ENCODE measurements at regions not wholly inside any gene's neighbourhood (a gene's known extent, or its start where the extent isn't known, plus 50 kb on each side); places are given as distances from the start of the nearest gene placed in this dataset.

GRCh38 chr5:27313549-27313948, 275.2 kb upstream of the CDH9 start:
- TF ChIP-seq CTCF (conservative IDR thresholded peaks at IDR 0.05; ENCODE audit: low read depth in 2 of 2) (no peak), EZH2phosphoT487 (IDR thresholded peaks at IDR 0.05; ENCODE audit: unreplicated experiment) (no peak), EZH2 (IDR thresholded peaks at IDR 0.05; ENCODE audit: low read depth, unreplicated experiment) (no peak), POLR2AphosphoS5 (IDR thresholded peaks at IDR 0.05; ENCODE audit: low read depth) (no peak), ZNF114 (CRISPR knock-in tag; IDR thresholded peaks at IDR 0.05) (no peak)
- TF ChIP-seq, protein P1, sequence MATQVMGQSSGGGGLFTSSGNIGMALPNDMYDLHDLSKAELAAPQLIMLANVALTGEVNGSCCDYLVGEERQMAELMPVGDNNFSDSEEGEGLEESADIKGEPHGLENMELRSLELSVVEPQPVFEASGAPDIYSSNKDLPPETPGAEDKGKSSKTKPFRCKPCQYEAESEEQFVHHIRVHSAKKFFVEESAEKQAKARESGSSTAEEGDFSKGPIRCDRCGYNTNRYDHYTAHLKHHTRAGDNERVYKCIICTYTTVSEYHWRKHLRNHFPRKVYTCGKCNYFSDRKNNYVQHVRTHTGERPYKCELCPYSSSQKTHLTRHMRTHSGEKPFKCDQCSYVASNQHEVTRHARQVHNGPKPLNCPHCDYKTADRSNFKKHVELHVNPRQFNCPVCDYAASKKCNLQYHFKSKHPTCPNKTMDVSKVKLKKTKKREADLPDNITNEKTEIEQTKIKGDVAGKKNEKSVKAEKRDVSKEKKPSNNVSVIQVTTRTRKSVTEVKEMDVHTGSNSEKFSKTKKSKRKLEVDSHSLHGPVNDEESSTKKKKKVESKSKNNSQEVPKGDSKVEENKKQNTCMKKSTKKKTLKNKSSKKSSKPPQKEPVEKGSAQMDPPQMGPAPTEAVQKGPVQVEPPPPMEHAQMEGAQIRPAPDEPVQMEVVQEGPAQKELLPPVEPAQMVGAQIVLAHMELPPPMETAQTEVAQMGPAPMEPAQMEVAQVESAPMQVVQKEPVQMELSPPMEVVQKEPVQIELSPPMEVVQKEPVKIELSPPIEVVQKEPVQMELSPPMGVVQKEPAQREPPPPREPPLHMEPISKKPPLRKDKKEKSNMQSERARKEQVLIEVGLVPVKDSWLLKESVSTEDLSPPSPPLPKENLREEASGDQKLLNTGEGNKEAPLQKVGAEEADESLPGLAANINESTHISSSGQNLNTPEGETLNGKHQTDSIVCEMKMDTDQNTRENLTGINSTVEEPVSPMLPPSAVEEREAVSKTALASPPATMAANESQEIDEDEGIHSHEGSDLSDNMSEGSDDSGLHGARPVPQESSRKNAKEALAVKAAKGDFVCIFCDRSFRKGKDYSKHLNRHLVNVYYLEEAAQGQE (IDR thresholded peaks at IDR 0.05; ENCODE audit: unreplicated experiment) = no peak

Data from GM23338 (cell line).